ENCODE measurements at regions not wholly inside any gene's neighbourhood (a gene's known extent, or its start where the extent isn't known, plus 50 kb on each side); places are given as distances from the start of the nearest gene placed in this dataset.

DNA sequence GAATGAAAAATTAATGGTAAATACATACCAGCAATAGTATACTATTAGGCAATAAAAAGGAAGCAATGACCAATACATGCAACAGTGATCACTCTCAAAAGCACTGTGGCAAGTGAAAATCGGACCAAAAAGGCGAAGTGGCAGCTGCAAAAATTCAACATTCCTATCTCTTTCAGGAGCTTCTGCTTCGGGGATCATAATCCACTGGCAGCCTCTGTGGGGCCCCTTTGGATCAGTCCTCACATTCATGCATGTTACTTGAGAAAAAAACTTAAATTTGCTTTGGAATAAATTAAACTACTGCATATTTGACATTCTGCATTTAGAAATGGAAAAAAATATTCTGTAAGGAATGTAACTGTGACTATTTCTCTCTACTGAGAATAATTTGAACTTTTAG is 425.6 kb downstream of the NR2F2 start:
- TF ChIP-seq, protein P1, sequence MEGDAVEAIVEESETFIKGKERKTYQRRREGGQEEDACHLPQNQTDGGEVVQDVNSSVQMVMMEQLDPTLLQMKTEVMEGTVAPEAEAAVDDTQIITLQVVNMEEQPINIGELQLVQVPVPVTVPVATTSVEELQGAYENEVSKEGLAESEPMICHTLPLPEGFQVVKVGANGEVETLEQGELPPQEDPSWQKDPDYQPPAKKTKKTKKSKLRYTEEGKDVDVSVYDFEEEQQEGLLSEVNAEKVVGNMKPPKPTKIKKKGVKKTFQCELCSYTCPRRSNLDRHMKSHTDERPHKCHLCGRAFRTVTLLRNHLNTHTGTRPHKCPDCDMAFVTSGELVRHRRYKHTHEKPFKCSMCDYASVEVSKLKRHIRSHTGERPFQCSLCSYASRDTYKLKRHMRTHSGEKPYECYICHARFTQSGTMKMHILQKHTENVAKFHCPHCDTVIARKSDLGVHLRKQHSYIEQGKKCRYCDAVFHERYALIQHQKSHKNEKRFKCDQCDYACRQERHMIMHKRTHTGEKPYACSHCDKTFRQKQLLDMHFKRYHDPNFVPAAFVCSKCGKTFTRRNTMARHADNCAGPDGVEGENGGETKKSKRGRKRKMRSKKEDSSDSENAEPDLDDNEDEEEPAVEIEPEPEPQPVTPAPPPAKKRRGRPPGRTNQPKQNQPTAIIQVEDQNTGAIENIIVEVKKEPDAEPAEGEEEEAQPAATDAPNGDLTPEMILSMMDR (conservative IDR thresholded peaks at IDR 0.05 in 1 of 2, IDR thresholded peaks at IDR 0.05 in 1 of 2; ENCODE audit: low read depth in 1 of 2, low read length in 2 of 2), result no peak
- TF ChIP-seq EZH2 (IDR thresholded peaks at IDR 0.05; ENCODE audit: low read length, missing control alignments), result no peak

Measured in fibroblast of lung (primary cell).